Medulla oblongata (tissue), 1 donor: ENCODE measurements at regions not wholly inside any gene's neighbourhood (a gene's known extent, or its start where the extent isn't known, plus 50 kb on each side); places are given as distances from the start of the nearest gene placed in this dataset.

Source experiments
- DNase-seq: peaks from one replicate; pipeline ENCODE4 v3.0.0-alpha.2; 2015; ENCODE audit errors: extremely low spot score

- DNase-seq: no peak
Measured at GRCh38 chrX:20432048-20432447, 165.3 kb upstream of the RPS6KA3 start.

GRCh38 chrX:20431486-20431885 lies 164.8 kb upstream of the RPS6KA3 start:
- no peak for DNase-seq

- DNase-seq: no peak
Measured at GRCh38 chrX:20427173-20427770, 160.6 kb upstream of the RPS6KA3 start.

- DNase-seq: no peak
Measured at GRCh38 chrX:20421697-20422096, 155.0 kb upstream of the RPS6KA3 start.

- DNase-seq: no peak
Measured at GRCh38 chrX:20421275-20421674, 154.6 kb upstream of the RPS6KA3 start.

GRCh38 chrX:20420058-20420457 lies 153.3 kb upstream of the RPS6KA3 start:
- DNase-seq: no peak

GRCh38 chrX:20418379-20419150 lies 151.9 kb upstream of the RPS6KA3 start:
- DNase-seq: peak; percentile 4

GRCh38 chrX:20414762-20415445 lies 148.2 kb upstream of the RPS6KA3 start:
- no peak for DNase-seq

GRCh38 chrX:20414066-20414465 lies 147.4 kb upstream of the RPS6KA3 start:
- DNase-seq: no peak

GRCh38 chrX:20412871-20413486 lies 146.3 kb upstream of the RPS6KA3 start:
- peak; percentile 38 for DNase-seq

- DNase-seq: no peak
Measured at GRCh38 chrX:20410540-20410939, 143.8 kb upstream of the RPS6KA3 start.

- no peak for DNase-seq
Measured at GRCh38 chrX:20409991-20410390, 143.3 kb upstream of the RPS6KA3 start.

- DNase-seq: peak; percentile 7
Measured at GRCh38 chrX:20402956-20403355, 136.2 kb upstream of the RPS6KA3 start.

GRCh38 chrX:20399728-20400414 lies 133.2 kb upstream of the RPS6KA3 start:
- no peak for DNase-seq

- no peak for DNase-seq
Measured at GRCh38 chrX:20397587-20397986, 130.9 kb upstream of the RPS6KA3 start.

- no peak for DNase-seq
Measured at GRCh38 chrX:20394451-20394850, 127.7 kb upstream of the RPS6KA3 start.

- no peak for DNase-seq
Measured at GRCh38 chrX:20393944-20394343, 127.2 kb upstream of the RPS6KA3 start.

- no peak for DNase-seq
Measured at GRCh38 chrX:20388594-20388993, 121.9 kb upstream of the RPS6KA3 start.

- DNase-seq: no peak
Measured at GRCh38 chrX:20383477-20383876, 116.8 kb upstream of the RPS6KA3 start.

- DNase-seq: no peak
Measured at GRCh38 chrX:20382518-20383297, 116.0 kb upstream of the RPS6KA3 start.

- DNase-seq: no peak
Measured at GRCh38 chrX:20382082-20382481, 115.4 kb upstream of the RPS6KA3 start.
